ENCODE measurements at regions not wholly inside any gene's neighbourhood (a gene's known extent, or its start where the extent isn't known, plus 50 kb on each side); places are given as distances from the start of the nearest gene placed in this dataset.

DNA sequence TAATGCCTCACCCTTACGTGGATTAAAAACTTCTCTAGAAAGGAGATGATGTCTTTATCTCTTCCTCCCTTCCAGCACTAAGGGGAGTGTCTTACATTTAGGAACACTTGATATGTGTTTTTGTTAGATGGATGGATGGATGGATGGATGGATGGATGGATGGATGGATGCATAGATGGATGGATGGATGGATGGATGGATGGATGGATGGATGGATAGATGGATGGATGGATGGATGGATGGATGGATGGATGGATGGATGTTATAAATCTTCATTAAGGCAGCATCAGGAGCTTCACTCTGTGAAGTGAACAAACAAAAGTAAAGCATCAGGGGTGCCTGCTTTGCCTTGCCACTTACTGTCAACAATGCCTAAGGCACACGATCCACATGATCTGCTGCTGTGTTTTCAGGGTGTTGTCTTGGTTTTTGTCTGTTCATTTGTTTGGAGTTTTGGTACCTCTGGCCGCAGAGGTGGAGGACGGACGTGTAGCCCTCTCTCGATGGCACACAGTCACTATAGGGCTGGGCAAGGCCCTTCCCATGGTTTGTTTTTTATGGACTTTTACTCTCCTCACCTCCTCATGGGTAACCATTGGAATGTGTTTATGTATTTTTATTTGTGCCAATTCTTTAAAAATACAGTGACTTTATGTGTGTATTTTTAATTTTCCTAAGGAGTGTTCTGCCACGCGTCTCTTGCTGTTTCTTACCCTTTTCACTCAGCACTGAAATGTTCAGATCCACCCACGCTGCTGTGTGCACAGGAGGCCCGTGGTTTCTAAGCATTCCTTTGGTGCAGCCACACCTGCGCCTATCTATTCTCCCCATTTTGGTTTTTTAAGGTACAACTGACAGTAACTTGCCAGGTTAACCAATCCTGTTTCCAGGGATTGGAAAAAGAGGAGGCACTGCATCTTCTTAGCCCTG is 91.8 kb upstream of the ENPP6 start:
- no peak for DNase-seq

DNA sequence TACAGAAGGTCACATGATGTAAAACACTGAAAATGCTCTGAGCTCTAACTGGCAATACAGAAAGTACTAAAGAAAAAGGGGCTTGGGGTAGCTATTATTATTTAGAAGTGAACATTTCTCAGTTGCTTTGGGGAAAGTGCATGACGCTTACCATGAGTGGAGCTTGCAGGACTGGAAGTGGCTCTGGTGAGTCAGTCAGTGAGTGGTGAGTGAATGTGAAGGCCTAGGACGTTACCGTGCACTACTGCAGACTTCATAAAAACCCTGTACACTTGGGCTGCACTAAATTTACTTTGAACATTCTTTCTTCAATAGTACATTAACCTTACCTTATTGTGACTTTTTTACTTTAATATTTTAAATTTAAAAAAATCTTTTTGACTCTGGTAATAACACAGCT is 89.3 kb upstream of the ENPP6 start:
- DNase-seq: no peak

DNA sequence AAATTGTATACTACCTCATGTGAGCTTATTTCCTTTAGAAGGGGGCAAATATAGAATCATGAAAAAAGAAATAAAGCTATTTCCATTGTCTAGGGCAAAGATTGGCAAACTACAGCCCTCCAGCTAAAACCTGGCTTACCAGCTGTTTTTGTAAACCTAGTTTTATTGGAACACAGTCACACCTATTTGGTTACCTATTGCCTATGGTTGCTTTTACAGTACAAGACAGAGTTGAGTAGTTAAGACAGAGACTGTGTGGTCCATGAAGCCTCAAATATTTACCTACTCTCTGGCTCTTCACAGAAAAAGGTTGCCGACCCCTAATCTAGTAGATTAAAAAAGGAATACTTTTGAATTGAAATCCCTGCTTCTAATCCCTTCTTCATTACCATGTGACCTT is 88.8 kb upstream of the ENPP6 start:
- DNase-seq: no peak

DNA sequence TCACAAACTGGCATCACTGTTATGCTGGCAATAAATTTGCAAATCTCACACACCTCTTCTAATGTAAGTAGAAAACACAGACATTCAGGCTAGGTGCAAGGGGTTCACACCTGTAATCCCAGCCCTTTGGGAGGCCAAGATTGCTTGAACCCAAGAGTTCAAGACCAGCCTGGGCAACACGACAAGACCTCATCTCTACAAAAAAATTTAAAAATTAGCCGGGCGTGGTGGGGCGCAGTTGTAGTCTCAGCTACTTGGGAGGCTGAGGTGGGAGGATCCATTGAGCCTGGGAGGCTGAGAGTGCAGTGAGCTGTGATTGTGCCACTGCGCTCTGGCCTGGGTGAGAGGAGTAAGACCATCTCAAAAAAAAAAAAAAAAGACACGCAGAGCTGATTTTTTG is 83.1 kb upstream of the ENPP6 start:
- DNase-seq: no peak

DNA sequence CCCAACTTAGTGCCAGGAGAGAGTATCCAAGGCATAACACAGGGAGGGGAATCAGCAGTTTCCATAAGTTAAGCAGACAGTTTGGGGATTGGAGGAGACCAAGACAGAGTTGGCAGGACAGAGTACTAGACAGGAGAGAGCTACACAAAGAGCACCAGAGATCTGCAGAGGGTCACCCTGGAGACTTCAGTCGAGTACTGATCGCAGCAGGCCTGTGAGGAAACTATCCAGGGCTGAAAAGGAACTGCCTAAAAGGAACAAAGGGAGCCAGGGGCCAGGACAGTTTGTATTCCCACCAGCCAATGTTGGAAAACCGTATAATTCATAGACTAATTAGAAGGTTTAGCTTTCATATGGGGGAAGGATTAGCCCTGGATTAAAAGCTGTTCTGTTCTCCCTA is 80.6 kb upstream of the ENPP6 start:
- no peak for DNase-seq

DNA sequence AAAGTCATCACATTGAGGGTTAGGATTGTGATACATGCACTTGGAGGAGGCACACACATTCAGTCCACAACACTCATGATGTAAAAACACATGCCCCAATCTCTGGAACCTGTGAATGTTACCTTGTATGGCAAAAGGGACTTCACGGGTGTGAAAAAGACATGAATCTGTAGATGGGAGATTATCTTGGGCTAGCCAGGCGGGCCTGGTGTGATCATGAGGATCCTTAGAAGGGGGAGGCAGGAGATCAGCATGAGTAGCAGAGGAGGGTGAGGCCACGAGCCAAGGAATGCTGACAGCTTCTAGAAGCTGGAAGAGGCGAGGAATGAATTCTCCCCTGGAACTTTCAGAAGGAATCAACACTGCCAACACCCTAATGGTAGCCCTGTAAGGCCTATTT is 77.5 kb upstream of the ENPP6 start:
- no peak for DNase-seq

DNA sequence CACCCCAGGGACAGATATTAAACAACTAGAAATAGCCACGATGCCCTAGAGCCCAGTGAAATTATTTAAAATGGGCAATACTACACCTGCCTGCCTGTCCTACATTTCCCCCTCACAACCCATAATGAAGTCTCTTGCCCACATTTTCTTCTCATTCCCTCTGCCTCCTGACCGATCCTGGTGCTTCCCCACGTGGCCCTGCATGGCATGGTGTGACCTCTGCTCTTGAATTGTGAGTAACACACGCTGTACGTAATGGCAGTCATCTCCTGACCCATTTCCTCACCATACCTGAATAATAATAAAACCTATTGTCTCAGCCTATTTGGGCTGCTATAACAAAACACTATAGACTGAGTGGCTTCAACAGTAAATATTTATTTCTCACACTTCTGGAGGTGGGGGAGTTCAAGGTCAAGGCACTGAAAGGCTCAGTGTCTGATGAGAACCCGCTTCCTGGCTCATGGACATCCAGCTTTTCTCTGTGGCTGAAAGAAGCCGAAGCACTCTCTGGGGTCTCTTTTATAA is 77.0 kb upstream of the ENPP6 start:
- no peak for DNase-seq

DNA sequence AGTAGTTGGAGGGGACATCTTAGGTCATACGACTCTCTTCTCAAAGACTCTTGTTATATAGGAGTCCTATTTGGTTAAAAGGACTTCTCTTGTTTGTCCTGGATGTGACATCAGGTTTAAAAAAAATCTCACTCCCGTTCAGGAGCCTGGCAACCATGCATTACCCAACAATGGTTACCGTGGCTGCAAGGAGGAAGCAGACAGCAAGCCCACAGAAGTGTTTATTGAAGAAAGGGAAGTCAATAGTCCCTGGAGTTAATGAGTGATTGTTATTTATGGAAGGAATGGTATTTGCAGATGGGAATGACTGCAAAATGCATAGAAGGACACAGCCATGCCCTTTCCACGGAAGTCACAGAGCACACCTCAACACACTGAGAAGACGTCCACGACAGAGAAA is 75.9 kb upstream of the ENPP6 start:
- DNase-seq: peak; percentile 23

DNA sequence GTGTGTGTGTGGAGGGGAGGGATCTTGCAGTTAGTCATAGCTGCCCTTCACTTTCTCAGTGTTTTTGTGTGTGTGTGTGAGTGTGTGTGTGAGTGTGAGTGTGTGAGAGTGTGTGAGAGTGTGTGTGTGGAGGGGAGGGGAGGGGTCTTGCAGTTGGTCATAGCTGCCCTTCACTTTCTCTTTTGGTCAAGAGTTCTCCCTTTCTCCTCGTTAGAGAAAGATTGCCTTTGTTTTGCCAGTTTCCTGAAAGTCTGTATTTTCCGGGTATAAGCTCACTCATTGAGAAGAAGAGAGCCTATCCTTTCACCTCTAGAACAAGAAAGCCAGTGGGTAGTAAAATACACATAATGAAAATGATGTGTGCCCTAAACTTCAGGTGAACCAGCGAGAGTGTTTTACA is 75.2 kb upstream of the ENPP6 start:
- no peak for DNase-seq

DNA sequence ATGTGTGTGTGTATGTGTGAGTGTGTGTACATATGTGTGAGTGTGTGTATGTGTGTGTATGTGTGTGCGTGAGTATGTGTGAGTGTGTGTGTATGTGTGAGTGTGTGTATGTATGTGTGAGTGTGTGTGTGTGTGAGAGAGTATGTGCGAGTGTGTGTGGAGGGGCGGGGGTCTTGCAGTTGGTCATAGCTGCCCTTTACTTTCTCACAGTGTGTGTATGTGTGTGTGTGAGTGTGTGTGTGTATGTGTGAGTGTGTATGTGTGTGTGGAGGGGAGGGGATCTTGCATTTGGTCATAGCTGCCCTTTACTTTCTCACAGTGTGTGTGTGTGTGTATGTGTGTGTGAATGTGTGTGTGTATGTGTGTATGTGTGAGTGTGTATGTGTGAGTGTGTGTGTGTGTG is 74.8 kb upstream of the ENPP6 start:
- DNase-seq: no peak

DNA sequence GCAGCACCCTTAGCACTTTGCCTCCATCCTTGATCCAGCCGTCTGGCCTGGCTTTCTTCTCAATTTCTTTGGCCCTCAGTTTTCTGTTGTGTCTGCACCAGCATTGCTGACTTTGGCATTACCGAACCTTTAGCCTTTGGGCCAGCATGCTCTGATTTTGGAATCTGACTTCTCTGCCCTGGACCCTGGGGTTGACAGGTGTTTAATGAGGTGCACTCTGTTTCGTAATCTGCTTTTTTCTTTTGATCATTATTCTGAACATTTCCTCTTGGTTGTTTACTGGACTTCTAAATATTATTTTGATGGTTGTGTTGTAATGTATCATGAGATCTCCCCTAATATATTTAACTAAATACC is 71.5 kb upstream of the ENPP6 start:
- DNase-seq: no peak

DNA sequence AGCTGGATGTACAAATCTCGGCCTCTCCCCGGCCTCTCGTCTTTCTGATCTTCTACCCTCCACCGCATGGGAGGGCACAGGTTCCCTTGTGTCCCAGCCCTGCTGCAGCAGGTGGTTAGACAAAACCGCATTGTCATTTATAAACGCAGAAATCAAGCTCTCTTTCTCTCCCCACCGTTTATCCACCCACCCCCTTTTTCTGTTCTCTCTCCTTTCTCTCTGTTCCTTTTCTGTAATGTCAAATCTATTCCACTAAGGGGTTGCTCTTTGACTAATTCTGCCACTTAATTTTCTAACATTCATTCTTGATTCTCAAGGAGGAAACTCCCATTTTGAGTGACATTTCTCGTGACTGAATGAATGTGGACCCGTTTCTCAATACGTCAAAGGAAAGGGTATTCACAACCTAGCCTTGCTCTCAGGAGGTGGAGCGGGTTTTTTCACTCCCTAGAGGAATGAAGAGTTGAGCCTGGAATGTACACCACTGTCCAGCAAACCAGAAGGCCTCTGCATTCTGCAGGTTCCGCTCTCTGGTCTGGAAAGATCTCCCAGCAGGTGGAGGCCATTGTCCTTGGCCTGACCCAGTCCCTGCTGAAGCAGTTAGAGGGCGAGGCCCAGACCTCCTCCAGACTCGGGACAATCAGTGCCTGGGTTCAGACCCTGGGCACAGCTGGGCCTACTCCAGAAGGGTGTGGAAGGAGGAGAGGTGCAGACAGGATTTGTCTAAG is 70.9 kb upstream of the ENPP6 start:
- no peak for DNase-seq

DNA sequence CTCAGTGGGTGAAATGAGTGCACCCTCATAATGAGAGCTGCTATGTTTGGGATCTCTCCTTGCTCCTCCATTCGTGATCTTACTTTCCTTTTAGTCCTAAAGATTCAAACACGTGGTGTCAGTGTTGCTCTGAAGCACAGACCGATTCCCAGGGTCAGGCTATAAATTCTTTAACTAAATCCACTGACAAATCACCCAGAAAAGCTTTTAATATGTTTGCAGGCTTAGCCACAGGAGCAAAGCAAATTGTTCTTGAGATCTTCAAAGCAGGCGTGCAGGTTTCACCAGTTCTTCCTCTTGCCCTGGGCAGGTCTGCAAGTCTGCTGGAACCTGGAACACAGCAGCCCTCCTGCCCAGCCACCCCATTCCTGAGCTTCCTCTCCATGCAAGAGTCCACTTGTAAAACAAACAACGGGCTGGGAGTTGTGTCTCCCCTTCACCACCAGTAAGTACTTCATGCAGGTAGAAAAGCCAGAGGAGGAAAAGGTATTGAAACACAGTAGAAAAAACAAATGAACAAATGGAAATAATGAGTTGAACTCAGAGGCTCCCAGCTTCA is 70.1 kb upstream of the ENPP6 start:
- DNase-seq: no peak

DNA sequence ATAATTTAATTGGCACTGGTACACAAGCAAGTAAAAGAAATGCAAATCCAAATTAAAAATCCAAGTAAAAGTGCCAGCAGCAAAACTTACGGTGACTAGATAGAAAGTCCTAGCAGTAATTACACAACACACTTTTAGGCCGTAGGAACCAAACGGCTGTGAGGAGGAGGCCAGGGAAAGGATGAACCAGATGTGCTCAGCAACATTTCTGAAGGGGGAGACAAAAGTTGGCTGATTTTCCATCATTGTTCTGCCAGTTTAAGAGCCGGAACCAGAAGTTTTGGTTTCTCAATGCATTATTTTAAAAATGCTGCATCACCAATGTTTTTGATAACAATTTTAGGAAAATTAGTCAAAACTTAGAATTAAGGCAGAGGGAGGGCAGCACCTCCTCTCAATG is 68.7 kb upstream of the ENPP6 start:
- no peak for DNase-seq

DNA sequence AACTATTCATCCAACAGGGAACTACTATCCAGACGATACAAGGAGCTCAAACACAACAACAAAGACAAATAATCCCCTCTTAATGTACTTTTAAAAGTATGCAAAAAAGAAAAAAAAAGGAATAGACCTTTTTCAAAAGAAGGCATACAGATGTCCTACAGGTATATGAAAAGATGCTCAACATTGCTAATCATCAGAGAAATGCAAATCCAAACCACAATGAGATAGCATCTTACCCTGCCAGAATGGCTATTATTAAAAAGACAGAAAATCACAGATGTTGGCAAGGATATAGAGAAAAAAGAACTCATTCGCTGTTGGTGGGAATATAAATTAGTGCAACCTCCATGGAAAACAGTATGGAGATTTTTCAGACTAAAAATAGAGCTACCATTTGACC is 67.1 kb upstream of the ENPP6 start:
- no peak for DNase-seq

DNA sequence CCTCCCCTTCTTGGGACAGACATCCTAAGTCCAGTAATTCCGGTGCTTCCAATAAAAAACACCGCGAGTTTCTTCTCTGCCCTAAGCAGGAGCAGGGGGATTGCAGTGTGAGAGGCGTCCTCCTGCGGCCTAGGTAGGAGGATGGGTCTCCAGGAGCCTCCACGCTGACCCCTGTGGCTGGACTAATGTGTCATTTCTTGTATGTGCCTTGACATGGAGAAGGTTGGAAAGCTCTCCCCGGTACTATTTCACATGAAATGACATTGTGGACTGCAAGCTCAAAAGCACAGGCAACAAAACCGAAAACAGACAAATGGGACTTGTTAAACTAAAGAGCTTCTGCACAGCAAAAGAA is 66.6 kb upstream of the ENPP6 start:
- DNase-seq: no peak

DNA sequence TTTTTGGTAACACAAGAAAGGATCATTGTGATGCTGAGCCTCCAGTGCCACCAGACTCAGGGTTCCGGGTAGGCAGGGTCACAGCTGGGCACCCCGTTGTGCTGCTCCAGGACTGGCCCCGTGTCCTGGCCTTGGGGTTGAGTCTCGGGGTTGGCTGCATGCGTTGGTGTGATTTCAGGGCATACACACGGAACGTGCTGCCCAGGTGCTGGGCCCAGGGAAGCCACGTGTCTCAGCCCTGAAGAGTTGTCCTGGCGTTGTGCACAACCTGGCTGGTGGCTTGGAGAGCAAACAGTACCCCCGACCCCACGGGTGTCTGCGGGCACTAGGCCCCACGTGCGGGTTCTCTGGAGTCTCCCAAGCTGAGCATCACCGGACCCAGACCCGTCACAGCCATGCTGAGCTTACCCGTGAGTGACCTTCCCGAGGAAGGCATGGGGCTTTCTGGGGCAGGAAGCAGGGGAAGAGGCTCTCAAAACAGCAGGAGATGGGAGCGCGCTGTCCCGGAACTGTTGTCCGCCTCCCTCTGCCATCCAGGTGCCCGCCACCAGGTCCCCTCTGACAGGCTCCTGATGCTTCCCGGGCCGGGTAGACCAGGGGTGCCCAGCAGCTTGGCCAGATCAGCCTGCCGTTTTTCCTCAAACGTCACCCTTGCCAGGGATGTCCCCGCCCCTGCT is 66.1 kb upstream of the ENPP6 start:
- no peak for DNase-seq

DNA sequence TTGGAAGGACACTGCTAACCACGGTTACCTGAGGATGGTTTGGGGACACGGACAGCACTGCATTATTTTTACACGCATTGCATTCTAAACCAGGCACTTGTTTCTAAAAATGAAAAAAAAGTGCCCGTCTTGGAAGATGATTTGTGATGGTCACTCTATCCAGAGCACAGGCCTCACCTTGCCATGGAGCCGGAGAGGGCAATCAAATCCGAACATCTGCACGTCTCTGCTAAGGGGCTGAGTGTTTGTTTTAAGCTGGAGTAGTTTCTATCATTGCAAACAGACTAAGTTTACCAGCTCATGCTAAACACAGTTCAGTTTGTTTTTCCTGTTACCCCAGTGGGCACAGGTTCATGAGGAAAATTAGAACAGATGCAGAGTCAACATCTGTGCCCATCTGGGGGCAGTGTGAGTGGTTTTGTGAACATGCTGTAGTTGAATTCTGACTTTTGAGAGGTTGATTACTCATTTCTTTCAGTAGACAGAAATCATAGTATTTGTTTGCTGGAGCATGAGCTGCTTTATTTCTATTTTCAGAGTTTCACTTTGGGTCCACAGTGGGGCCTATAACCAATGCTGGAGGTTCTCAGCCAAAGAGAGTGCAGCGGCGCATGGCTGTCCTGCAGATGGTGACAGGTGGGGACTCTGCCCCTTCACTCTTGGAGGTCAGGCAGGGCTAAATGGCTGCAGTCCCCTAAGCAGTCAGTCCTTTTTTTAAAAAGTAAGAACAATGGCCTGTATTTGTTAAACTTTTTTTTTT is 65.4 kb upstream of the ENPP6 start:
- no peak for DNase-seq

DNA sequence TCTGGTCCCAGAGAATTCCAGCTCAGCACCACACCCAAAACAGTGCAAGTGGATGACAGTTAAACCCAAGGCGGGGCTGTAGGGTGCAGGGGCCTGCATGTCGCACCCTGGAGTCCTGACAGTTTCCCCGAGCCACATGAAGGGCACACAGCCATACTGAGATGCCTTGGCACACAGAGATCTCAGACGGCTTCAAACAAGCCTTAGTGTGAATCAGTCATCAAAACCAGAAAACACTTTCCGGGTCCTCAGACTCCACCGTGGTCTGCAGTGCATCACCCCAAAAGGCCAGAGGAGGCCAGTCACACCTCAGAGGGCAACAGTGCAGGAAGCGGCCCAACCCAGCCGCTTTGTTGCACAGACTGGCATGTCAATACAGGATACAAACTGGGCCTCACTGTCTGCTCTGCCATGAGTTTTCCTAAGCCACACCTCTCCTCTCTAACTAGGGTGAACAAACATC is 64.6 kb upstream of the ENPP6 start:
- DNase-seq: peak; percentile 57

DNA sequence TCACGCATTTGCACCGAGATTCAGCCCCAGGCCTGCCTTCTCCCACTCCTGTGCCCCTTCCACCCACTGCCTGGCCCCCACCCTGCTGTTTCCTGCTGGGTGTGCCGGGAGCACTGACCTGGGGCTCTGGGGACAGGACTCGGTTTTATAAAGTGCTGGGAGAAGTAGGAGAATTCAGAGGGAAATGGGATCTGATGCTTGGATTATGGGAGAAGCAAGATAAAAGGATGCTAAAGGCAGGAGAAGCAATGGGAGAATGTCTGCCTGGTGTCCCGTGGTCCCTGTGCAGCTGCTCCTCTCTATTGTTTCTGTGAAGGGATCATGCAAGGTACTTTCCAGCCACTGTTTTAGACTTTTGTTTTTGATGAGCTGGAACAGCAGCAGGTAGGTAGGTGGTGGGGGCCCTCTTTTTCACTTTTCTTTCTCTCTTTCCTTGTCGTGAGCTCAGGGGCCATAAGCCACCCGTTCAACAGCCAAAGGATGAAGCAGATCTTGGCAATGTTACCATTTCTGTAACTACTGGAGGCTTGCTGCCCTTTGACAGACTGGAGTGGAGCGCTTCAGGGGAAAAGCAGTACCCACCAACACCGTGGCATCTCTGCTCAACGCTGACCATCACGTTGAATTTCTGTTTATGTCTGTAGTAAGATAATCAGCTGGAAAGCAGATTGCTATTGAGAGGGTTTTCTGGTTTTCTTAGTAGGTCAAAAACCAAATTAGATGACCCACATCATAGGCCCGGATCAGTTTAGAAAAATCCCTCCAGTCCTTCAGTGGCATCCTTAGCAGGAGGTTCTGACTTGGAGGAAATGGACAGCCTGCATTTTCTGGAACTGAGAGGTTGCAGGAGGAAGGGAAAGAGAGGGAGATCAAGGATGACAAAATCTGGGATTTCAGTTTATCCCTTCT is 63.8 kb upstream of the ENPP6 start:
- no peak for DNase-seq

DNA sequence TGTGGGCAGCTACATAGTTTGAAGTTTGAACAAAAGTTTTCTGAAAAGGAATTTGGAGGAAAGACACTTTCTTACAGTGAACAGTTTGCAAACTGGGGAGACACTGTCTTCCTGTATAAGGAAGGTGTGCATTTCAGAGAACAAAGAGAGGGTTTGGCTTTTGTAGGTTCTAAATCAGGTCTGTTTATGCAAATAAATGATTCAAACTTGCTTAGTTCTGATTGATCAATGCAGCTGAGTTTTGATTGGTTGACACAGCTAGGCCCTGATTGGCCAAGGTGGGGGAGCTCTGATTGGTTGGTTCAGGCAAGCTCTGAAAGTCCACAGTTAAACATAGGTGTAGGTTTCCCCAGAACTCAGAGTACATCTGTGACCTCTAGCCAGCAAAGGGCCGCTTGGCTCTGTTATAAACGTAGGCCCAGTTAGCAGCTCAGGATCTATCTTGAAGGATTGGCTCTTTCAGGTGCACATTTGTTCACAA is 63.0 kb upstream of the ENPP6 start:
- DNase-seq: peak; percentile 67
